ENCODE measurements at regions not wholly inside any gene's neighbourhood (a gene's known extent, or its start where the extent isn't known, plus 50 kb on each side); places are given as distances from the start of the nearest gene placed in this dataset.

GRCh38 chr20:57918551-57918950 is 208.7 kb upstream of the PMEPA1 start:
- Histone ChIP-seq H3K4me1 (no peaks in the 10 kb centered on the region), H3K36me3 (no peaks in the 10 kb centered on the region), H3K27ac (replicated peaks) (no peak overlapping the region), H3K4me3 (no peak overlapping the region), H3K9me3 (replicated peaks) (no peaks in the 10 kb centered on the region), H3K27me3 (ENCODE audit: low read depth) (peaks cover 10% of the 10 kb centered on the region)
- no peak for DNase-seq
- intact Hi-C loops (cut with micrococcal nuclease): no loop called here
- TF ChIP-seq CTCF (IDR thresholded peaks at IDR 0.05; ENCODE audit: borderline replicate concordance): no peak

- peaks cover 8% of the 10 kb centered on the region for H3K27me3 ChIP-seq (ENCODE audit: low read depth)
- H3K36me3 ChIP-seq: no peaks in the 10 kb centered on the region
- no peak overlapping the region for H3K27ac ChIP-seq (replicated peaks)
- H3K4me1 ChIP-seq: peaks cover 4% of the 10 kb centered on the region
- no peak for DNase-seq
- H3K4me3 ChIP-seq: no peak overlapping the region
- intact Hi-C loops (cut with micrococcal nuclease): no loop called here
- no peaks in the 10 kb centered on the region for H3K9me3 ChIP-seq (replicated peaks)
- no peak for TF ChIP-seq CTCF (IDR thresholded peaks at IDR 0.05; ENCODE audit: borderline replicate concordance)
Observed at GRCh38 chr20:57914205-57914604, 204.4 kb upstream of the PMEPA1 start.

- intact Hi-C loops (cut with micrococcal nuclease): no loop called here
- H3K4me1 ChIP-seq: peaks cover 4% of the 10 kb centered on the region
- no peak for TF ChIP-seq CTCF (IDR thresholded peaks at IDR 0.05; ENCODE audit: borderline replicate concordance)
- DNase-seq: no peak
- no peak overlapping the region for H3K4me3 ChIP-seq
- H3K36me3 ChIP-seq: no peaks in the 10 kb centered on the region
- no peaks in the 10 kb centered on the region for H3K9me3 ChIP-seq (replicated peaks)
- H3K27ac ChIP-seq (replicated peaks): no peak overlapping the region
- peaks cover 8% of the 10 kb centered on the region for H3K27me3 ChIP-seq (ENCODE audit: low read depth)
Observed at GRCh38 chr20:57913156-57913930, 203.5 kb upstream of the PMEPA1 start.

- intact Hi-C loops (cut with micrococcal nuclease): no loop called here
- Histone ChIP-seq H3K4me1 (peaks cover 8% of the 10 kb centered on the region), H3K9me3 (replicated peaks) (no peaks in the 10 kb centered on the region), H3K4me3 (no peak overlapping the region), H3K27me3 (ENCODE audit: low read depth) (peaks cover 12% of the 10 kb centered on the region), H3K36me3 (no peaks in the 10 kb centered on the region), H3K27ac (replicated peaks) (no peak overlapping the region)
- no peak for TF ChIP-seq CTCF (IDR thresholded peaks at IDR 0.05; ENCODE audit: borderline replicate concordance)
- DNase-seq: no peak
Observed at GRCh38 chr20:57912227-57912582, 202.4 kb upstream of the PMEPA1 start.

- Histone ChIP-seq H3K4me3 (no peak overlapping the region), H3K27me3 (ENCODE audit: low read depth) (peaks cover 12% of the 10 kb centered on the region), H3K9me3 (replicated peaks) (no peaks in the 10 kb centered on the region), H3K36me3 (no peaks in the 10 kb centered on the region), H3K4me1 (peaks cover 8% of the 10 kb centered on the region), H3K27ac (replicated peaks) (no peak overlapping the region)
- no peak for DNase-seq
- intact Hi-C loops (cut with micrococcal nuclease): no loop called here
- no peak for TF ChIP-seq CTCF (IDR thresholded peaks at IDR 0.05; ENCODE audit: borderline replicate concordance)
Observed at GRCh38 chr20:57911512-57912226, 201.9 kb upstream of the PMEPA1 start.

Measured in left ventricle myocardium inferior (tissue), 1 donor.